GM20000 (cell line): ENCODE measurements at regions not wholly inside any gene's neighbourhood (a gene's known extent, or its start where the extent isn't known, plus 50 kb on each side); places are given as distances from the start of the nearest gene placed in this dataset.

Experiments
- DNase-seq: peaks from one replicate; pipeline ENCODE4 v3.0.0; 2012; ENCODE audit warnings: low spot score
- TF ChIP-seq, protein P1 (sequence below): IDR thresholded peaks from 2 replicates; pipeline ENCODE4 v1.5.1; 2012; ENCODE audit warnings: mild to moderate bottlenecking, control low read depth; ENCODE audit errors: extremely low read depth, missing control alignments

DNA sequence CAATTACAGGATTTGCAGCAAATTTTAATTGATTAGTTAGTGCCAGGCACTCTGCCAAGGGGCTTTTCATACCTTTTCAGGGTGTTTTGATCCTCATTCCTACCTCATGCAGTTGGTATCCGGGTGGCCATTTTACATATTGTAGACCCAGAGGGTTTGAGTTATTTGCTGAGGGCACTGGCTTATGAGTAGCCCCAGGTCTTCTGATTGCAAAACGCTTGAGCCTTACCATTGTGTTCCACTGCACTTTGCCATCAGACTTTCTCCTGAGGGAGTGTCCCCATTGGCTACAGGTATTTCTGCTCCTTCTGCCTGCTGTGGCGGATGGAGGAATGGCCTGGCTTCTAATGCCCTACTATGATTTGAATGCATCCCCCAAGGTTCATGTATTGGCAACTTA is 257.8 kb upstream of the CRY1 start:
- TF ChIP-seq, protein P1, sequence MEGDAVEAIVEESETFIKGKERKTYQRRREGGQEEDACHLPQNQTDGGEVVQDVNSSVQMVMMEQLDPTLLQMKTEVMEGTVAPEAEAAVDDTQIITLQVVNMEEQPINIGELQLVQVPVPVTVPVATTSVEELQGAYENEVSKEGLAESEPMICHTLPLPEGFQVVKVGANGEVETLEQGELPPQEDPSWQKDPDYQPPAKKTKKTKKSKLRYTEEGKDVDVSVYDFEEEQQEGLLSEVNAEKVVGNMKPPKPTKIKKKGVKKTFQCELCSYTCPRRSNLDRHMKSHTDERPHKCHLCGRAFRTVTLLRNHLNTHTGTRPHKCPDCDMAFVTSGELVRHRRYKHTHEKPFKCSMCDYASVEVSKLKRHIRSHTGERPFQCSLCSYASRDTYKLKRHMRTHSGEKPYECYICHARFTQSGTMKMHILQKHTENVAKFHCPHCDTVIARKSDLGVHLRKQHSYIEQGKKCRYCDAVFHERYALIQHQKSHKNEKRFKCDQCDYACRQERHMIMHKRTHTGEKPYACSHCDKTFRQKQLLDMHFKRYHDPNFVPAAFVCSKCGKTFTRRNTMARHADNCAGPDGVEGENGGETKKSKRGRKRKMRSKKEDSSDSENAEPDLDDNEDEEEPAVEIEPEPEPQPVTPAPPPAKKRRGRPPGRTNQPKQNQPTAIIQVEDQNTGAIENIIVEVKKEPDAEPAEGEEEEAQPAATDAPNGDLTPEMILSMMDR = no peak
- DNase-seq = no peak

DNA sequence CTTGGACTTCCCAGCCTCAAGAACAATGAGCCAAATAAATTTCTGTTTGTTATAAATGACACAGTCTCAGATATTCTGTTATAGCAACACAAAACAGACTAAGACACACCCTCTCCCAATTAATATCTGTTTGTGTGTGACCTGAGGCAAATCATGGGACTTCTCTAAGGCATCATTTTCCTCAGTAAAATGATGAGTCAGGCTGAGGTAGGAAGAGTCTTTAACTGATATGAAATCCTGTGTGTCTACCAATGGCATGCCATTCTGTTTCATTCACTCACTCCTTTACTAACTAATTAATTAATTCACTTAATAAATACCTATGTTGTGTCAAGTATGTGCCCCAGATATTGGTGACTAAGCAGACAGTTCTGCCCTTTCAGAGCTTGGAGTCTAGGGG is 258.4 kb upstream of the CRY1 start:
- TF ChIP-seq, protein P1 = no peak
- DNase-seq = no peak

DNA sequence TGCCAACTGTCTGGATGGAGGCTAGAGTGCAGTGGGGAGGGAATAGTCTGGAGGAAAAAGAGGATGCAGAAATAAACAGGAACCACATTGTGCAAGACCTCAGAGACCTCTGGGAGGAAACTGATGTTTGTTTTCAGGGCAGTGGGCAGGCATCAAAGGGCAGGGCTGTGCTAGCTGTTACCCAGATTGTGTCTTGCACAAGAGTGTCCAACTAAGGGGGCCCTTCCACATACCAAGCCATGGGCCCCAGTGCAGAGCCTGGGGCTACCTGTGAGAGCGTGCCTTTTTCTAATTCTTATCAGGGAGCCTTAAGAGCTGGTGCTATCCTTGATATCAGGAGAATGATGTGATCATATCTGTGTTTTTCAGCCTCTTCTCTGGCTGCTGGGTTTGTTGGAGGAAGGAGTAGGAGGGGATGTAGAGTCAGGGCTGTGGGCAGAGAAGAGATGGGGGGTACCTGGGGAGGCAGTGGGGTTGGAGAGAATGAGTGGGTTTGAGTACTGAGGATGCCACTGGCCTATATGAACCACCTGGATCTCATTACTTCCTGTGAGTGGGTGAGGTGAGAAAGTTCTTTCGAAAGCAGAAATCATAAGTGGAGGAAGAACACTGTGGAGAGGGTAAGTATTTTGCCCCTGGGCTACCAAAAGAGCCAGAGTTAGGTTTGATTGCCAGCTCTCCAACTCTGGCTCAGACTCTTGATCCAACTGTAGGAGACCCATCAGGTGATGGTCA is 259.2 kb upstream of the CRY1 start:
- DNase-seq = no peak
- TF ChIP-seq, protein P1 = no peak

DNA sequence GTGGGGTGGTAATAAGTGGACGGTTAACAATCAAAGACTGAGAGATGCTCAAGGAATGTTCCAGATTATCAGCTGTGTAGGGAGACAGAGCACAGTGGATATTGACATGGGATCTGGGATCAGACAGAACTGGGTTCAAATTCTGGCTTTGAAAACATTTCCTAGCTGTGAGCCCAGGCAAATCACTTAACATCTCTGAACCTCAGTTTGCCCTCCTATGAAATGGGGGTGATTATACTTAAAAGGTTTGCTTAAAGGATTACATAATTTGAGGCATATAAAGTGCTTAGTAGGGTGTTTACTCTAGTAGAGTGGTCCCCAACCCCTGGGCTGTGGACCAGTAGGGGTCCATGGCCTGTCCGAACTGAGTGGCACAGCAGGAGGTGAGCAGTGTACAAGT is 260.0 kb upstream of the CRY1 start:
- no peak for DNase-seq
- TF ChIP-seq, protein P1 = no peak

DNA sequence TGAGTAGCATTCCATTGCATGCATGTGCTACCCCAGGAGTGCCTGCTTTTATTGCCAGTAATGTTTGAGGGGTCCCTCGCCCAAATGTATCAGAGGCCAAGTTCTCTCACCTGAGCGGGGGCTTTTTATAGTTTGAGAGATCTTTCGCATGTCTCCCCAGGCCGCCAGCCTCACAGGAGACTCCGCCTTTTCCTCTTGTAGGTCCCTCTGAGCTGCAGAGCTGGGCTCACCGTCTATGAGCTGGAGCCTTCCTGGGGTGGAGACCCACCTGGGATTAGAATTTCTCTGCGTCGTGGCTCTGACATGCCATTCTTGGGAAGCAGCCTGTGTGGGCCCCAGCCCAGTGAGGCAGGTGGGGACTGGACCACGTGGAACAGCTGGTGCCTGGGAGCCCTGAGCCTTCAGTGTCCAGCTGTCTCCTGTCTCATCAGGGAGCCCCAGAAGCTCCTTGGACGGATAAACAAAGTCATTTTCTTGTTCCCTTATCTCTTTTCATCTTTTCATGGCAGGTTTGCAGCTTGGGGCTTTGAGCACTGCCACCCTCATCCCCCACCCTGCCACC is 261.7 kb upstream of the CRY1 start:
- TF ChIP-seq, protein P1 = no peak
- no peak for DNase-seq

DNA sequence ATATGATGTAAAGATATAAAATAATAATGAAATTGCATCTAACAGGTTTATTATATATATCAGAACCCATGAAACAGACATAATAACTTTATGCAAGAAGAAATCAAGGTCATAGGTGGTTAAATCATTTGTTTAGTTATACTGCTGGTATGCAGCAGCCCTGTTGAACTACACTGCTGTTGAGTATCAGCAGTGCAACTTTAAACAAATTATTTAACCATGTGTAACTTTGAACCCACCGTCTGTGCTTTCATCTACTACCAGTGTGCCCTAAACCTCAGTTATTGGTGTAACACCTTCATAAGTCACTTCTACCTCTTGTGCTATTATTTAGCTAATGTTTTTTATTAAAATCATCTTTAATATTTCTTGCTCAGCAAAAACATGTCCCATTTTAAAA is 262.3 kb upstream of the CRY1 start:
- TF ChIP-seq, protein P1 = no peak
- DNase-seq = no peak

DNA sequence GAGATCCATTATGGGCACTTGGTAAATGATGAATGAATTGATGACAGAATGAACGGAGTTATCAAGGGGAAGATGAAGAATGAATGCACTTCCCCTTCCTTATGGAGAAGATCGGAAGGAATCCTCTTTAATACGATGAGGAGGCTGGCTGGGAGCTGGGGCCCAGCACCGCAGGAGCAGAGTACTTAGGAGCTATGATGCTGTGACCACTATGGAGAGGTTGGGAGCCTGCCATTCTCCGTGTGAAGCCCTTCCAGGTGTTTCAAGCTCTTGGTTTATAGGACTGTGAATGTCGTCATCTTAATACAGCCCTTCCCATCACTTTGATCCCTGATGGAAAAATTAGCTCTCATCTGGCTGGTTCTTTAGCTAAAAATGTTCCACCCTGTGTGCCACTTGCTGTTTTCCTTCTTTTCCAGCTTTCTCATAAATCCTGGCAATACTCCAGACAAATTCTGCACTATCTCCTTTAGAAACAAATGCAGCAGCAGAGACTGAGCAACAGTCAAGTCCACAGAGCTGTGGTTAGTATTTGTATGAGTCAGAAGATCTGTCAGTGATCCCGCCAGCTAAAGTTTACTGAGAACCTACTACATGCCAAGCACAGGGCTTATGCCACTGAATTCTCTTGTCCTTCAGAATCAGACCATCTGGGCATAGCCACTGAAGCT is 263.1 kb upstream of the CRY1 start:
- DNase-seq = no peak
- TF ChIP-seq, protein P1 = no peak
